ENCODE measurements at regions not wholly inside any gene's neighbourhood (a gene's known extent, or its start where the extent isn't known, plus 50 kb on each side); places are given as distances from the start of the nearest gene placed in this dataset.

DNA sequence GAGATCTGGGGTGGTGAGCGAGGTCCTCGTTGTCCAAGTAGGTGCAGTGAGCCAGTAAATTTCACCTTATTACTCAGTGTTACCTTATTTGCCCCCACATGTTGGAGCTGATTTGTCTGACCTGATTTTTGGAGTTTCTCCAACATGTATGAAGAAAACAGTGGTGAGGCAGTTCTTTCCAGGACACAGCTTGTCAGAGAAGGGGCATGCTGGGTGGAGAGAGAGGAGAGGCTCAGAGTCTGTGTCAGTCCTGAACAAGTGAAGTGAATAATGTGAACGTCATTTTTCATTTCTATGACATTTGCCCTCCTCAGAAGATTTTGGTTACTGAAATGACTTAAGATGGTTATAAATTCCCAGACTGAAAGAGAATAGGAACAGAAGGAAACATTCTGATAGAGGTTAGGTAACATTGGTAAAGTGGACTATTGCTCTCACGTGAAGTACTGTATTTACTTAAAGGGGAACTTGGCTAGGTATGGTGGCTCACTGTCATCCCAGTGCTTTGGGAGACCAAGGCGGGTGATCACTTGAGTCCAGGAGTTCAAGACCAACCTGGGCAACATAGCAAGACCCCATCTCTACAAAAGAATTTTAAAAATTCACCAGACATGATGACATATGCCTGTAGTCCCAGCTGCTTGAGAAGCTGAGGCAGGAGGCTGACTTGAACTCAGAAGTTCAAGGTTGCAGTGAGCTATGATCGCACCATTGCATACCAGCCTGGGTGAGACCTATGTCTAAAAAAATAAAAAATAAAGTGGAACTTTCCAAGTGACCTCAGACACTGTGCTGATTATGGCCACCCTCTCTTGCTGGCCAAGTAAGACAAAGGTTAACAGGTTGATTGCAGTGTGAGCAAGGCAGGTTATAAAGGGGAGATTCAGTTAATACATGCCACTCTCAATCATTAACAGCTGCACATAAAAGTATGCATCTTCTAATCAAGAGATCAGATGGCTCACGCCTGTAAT, 184.3 kb downstream of the EDN1 start:
- DNase-seq (no peak), ATAC-seq (no peak)
- H3K27me3 Mint-ChIP-seq = peaks cover 5 to 30% (median 21%) of the 10 kb centered on the region in 5 donors
- H3K4me1 Mint-ChIP-seq = no peaks in the 10 kb centered on the region
- H3K9me3 Mint-ChIP-seq = no peaks in the 10 kb centered on the region
- POLR2A ChIA-PET = no interaction called here
- H3K4me3 Mint-ChIP-seq = no peak overlapping the region
- H3K36me3 Mint-ChIP-seq = no peaks in the 10 kb centered on the region
- H3K27ac Mint-ChIP-seq = no peak overlapping the region

- H3K36me3 Mint-ChIP-seq = peaks cover 0 to 5% (median 0%) of the 10 kb centered on the region in 3 donors
- no peak for DNase-seq
- no peak for ATAC-seq
- no peaks in the 10 kb centered on the region for H3K4me1 Mint-ChIP-seq
- H3K4me3 Mint-ChIP-seq = no peak overlapping the region
- H3K27ac Mint-ChIP-seq = no peak overlapping the region
- peaks cover 3 to 21% (median 16%) of the 10 kb centered on the region in 5 donors for H3K27me3 Mint-ChIP-seq
- H3K9me3 Mint-ChIP-seq = no peaks in the 10 kb centered on the region
- POLR2A ChIA-PET = no interaction called here
Measured at GRCh38 chr6:12476484-12476883, 186.3 kb downstream of the EDN1 start.

DNA sequence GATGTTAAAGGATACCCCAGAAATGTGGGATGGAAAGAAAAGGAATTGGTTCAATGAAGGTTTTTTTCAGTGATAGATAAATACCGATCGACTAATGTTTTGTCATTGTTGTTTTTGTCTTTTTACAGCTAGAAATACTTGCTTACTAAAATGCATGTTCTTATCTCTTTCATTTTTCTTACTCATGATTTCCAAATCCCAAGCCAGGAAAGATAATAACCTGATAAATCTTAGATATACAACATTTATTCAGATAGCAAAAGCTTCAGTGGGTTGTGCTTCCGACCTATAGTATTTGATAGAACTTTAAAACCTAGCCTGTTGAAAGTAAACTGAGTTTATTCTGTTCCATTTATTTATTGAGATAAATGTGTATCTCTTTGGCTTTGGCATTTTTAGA, 187.5 kb downstream of the EDN1 start:
- POLR2A ChIA-PET = no interaction called here
- no peak overlapping the region for H3K27ac Mint-ChIP-seq
- H3K9me3 Mint-ChIP-seq = no peaks in the 10 kb centered on the region
- ATAC-seq (no peak), DNase-seq (no peak)
- H3K36me3 Mint-ChIP-seq = peaks cover 0 to 5% (median 0%) of the 10 kb centered on the region in 3 donors
- peaks cover 0 to 15% (median 11%) of the 10 kb centered on the region in 5 donors for H3K27me3 Mint-ChIP-seq
- no peak overlapping the region for H3K4me3 Mint-ChIP-seq
- peaks cover 0 to 5% (median 0%) of the 10 kb centered on the region in 4 donors for H3K4me1 Mint-ChIP-seq

DNA sequence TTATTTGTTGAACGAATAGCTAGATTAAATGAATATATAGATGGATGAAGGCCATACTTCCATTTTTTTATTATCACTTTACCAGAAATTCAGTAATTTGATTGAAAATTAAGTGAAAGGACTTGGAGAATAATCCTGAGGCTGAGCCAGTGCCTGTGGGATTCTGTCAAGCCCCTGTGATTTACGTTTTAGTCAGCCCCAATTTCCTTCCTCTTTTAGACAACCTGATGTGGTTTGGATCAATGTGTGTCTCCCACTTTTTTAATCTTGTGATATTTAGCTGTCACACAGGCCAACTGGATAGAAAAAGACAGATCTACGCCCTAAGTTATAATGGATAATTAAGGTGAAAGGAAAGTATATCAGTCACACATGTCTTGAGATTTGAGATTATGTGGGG, 188.8 kb downstream of the EDN1 start:
- POLR2A ChIA-PET = no interaction called here
- Mint-ChIP-seq H3K4me3 (no peak overlapping the region), H3K36me3 (peaks cover 0 to 5% (median 0%) of the 10 kb centered on the region in 3 donors), H3K27me3 (peaks cover 0 to 10% (median 4%) of the 10 kb centered on the region in 5 donors), H3K9me3 (no peaks in the 10 kb centered on the region), H3K4me1 (peaks cover 0 to 16% (median 8%) of the 10 kb centered on the region in 4 donors), H3K27ac (no peak overlapping the region)
- ATAC-seq (no peak), DNase-seq (no peak)

DNA sequence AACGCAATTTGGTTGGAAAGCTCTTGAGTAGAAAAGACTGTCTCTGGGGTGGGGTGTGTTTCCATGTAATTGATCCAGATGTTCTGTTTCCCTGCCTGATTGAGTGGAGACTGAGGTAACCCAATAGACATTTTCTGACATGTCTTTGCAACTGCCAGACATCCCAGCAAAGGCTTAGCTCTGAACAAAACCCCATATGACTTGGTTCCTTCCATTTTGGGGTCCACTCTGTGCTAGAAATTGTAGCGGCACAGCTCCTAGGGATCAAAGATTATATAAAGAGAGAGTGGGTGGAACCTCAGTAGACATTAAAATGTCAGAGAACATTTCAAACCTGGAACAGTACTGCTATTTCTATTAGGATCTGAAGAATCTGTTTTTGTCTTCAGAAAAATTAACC, 189.3 kb downstream of the EDN1 start:
- POLR2A ChIA-PET = no interaction called here
- Mint-ChIP-seq H3K4me3 (no peak overlapping the region), H3K4me1 (peaks cover 0 to 16% (median 8%) of the 10 kb centered on the region in 4 donors), H3K27ac (no peak overlapping the region), H3K36me3 (peaks cover 0 to 5% (median 0%) of the 10 kb centered on the region in 3 donors), H3K27me3 (peaks cover 0 to 5% (median 2%) of the 10 kb centered on the region in 5 donors), H3K9me3 (no peaks in the 10 kb centered on the region)
- DNase-seq = no peak
- ATAC-seq = no peak

DNA sequence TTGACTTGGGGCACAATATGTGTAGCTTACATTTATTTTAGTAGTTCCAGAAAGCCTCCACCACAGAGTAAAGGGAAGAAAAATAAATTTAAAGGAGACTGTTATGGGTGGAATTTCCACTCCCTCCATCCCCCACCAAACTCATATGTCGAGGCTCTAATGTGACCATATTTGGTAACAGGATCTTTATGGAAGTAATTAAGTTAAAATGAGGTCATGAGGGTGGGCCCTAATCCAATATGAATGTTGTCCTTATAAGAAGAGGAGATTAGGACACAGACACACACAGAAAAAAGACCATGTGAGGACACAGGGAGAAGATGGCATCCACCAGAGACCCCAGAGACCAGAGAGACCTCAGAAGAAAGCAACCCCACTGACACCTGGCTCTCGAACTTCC, 189.7 kb downstream of the EDN1 start:
- POLR2A ChIA-PET = no interaction called here
- ATAC-seq = no peak
- Mint-ChIP-seq H3K9me3 (no peaks in the 10 kb centered on the region), H3K27ac (no peak overlapping the region), H3K4me1 (peaks cover 0 to 16% (median 8%) of the 10 kb centered on the region in 4 donors), H3K27me3 (peaks cover 0 to 5% (median 0%) of the 10 kb centered on the region in 5 donors), H3K36me3 (peaks cover 0 to 5% (median 0%) of the 10 kb centered on the region in 3 donors), H3K4me3 (no peak overlapping the region)
- DNase-seq = no peak

- Mint-ChIP-seq H3K4me3 (no peak overlapping the region), H3K27me3 (peaks cover 0 to 5% (median 0%) of the 10 kb centered on the region in 5 donors), H3K27ac (no peak overlapping the region), H3K9me3 (no peaks in the 10 kb centered on the region), H3K36me3 (peaks cover 0 to 5% (median 0%) of the 10 kb centered on the region in 3 donors), H3K4me1 (peaks cover 0 to 16% (median 8%) of the 10 kb centered on the region in 4 donors)
- ATAC-seq (no peak), DNase-seq (no peak)
- POLR2A ChIA-PET = no interaction called here
Measured at GRCh38 chr6:12480379-12480778, 190.2 kb downstream of the EDN1 start.

GRCh38 chr6:12481292-12481691, 191.1 kb downstream of the EDN1 start:
- H3K27me3 Mint-ChIP-seq = peaks cover 0 to 3% (median 0%) of the 10 kb centered on the region in 5 donors
- ATAC-seq (no peak), DNase-seq (no peak)
- H3K36me3 Mint-ChIP-seq = peaks cover 0 to 5% (median 0%) of the 10 kb centered on the region in 3 donors
- H3K9me3 Mint-ChIP-seq = no peaks in the 10 kb centered on the region
- H3K4me3 Mint-ChIP-seq = no peak overlapping the region
- POLR2A ChIA-PET = interaction anchor here (0.6 kb wide), 1 partner anchor 42 kb away, joined by 3 read pairs; no protein-coding TSS in a partner anchor
- no peak overlapping the region for H3K27ac Mint-ChIP-seq
- H3K4me1 Mint-ChIP-seq = peaks cover 0 to 16% (median 8%) of the 10 kb centered on the region in 4 donors

GRCh38 chr6:12481850-12482249, 191.7 kb downstream of the EDN1 start:
- ATAC-seq = no peak
- H3K9me3 Mint-ChIP-seq = no peaks in the 10 kb centered on the region
- peaks cover 0 to 16% (median 8%) of the 10 kb centered on the region in 4 donors for H3K4me1 Mint-ChIP-seq
- peaks cover 0 to 5% (median 0%) of the 10 kb centered on the region in 3 donors for H3K36me3 Mint-ChIP-seq
- H3K4me3 Mint-ChIP-seq = no peak overlapping the region
- H3K27ac Mint-ChIP-seq = no peak overlapping the region
- DNase-seq = no peak
- POLR2A ChIA-PET = interaction anchor here (0.6 kb wide), 1 partner anchor 41 kb away, joined by 3 read pairs; no protein-coding TSS in a partner anchor
- H3K27me3 Mint-ChIP-seq = peaks cover 0 to 3% (median 0%) of the 10 kb centered on the region in 5 donors

GRCh38 chr6:12482386-12483375, 192.5 kb downstream of the EDN1 start:
- Mint-ChIP-seq H3K4me1 (peaks cover 0 to 16% (median 8%) of the 10 kb centered on the region in 4 donors), H3K27me3 (peaks cover 0 to 3% (median 0%) of the 10 kb centered on the region in 5 donors), H3K9me3 (no peaks in the 10 kb centered on the region), H3K4me3 (peak overlapping the region in 7 of 10 donors; percentile 34 to 80 (median 75)), H3K36me3 (peaks cover 0 to 5% (median 0%) of the 10 kb centered on the region in 3 donors), H3K27ac (peak overlapping the region in 2 of 10 donors; percentile 24 to 52)
- ATAC-seq (no peak), DNase-seq (no peak)
- POLR2A ChIA-PET = no interaction called here

- Mint-ChIP-seq H3K9me3 (no peaks in the 10 kb centered on the region), H3K27me3 (peaks cover 0 to 4% (median 2%) of the 10 kb centered on the region in 5 donors), H3K27ac (peak overlapping the region in 5 of 10 donors; percentile 8 to 63 (median 47)), H3K36me3 (peaks cover 0 to 5% (median 0%) of the 10 kb centered on the region in 3 donors), H3K4me1 (peaks cover 0 to 16% (median 8%) of the 10 kb centered on the region in 4 donors), H3K4me3 (peak overlapping the region; percentile 34 to 80 (median 73))
- POLR2A ChIA-PET = no interaction called here
- DNase-seq (peak in 1 of 10 donors; percentile 1), ATAC-seq (no peak)
Measured at GRCh38 chr6:12483712-12484111, 193.6 kb downstream of the EDN1 start.

GRCh38 chr6:12484519-12484918, 194.4 kb downstream of the EDN1 start:
- peaks cover 0 to 16% (median 8%) of the 10 kb centered on the region in 4 donors for H3K4me1 Mint-ChIP-seq
- peaks cover 0 to 5% (median 0%) of the 10 kb centered on the region in 3 donors for H3K36me3 Mint-ChIP-seq
- ATAC-seq (no peak), DNase-seq (no peak)
- POLR2A ChIA-PET = no interaction called here
- H3K9me3 Mint-ChIP-seq = no peaks in the 10 kb centered on the region
- H3K27me3 Mint-ChIP-seq = peaks cover 0 to 4% (median 2%) of the 10 kb centered on the region in 5 donors
- peak overlapping the region in 1 of 10 donors; percentile 13 for H3K4me3 Mint-ChIP-seq
- H3K27ac Mint-ChIP-seq = no peak overlapping the region
